ENCODE measurements at regions not wholly inside any gene's neighbourhood (a gene's known extent, or its start where the extent isn't known, plus 50 kb on each side); places are given as distances from the start of the nearest gene placed in this dataset.

GRCh38 chr7:357531-358209, 67.7 kb downstream of the FOXL3 start:
- no peak overlapping the region for H2AFZ ChIP-seq (ENCODE audit: low read depth, low read length)
- no peak overlapping the region for H3K4me2 ChIP-seq (ENCODE audit: insufficient read depth, low read length)
- H3K79me2 ChIP-seq (ENCODE audit: control insufficient read depth, insufficient read depth, low read length) = no peaks in the 10 kb centered on the region
- intact Hi-C loops (cut with micrococcal nuclease) = no loop called here
- dilution Hi-C loops (cut with MboI; ENCODE audit: extremely low pct_ligation_motif_present, low sequenced_read_pairs) = no loop called here
- no peak overlapping the region for H3K4me3 ChIP-seq (replicated peaks in 1 of 3; ENCODE audit: insufficient read depth in 1 of 3, low read depth in 1 of 3, low read length in 3 of 3)
- no peak overlapping the region for H3K27ac ChIP-seq (ENCODE audit: insufficient read depth, low read depth, low read length)
- TF ChIP-seq JUN (IDR thresholded peaks at IDR 0.05; ENCODE audit: borderline replicate concordance, insufficient read depth, insufficient read length, low read depth) (no peak), EZH2 (IDR thresholded peaks at IDR 0.05; ENCODE audit: borderline replicate concordance, low read depth, low read length, severe bottlenecking) (no peak), POLR2AphosphoS5 (IDR thresholded peaks at IDR 0.05; ENCODE audit: insufficient read depth, low read depth, low read length) (no peak), MYC (IDR thresholded peaks at IDR 0.05; ENCODE audit: low read depth, low read length) (no peak), CTCF (IDR thresholded peaks at IDR 0.05; ENCODE audit: extremely low read depth in 1 of 2, insufficient read depth in 1 of 2, low read depth in 1 of 2, low read length in 2 of 2) (no peak), MAX (IDR thresholded peaks at IDR 0.05; ENCODE audit: insufficient read depth, insufficient read length) (no peak), GATA2 (IDR thresholded peaks at IDR 0.05; ENCODE audit: insufficient read depth, insufficient read length, low read depth, low read length) (no peak), FOS (IDR thresholded peaks at IDR 0.05; ENCODE audit: borderline replicate concordance, insufficient read depth, low read length) (no peak), POLR2A (IDR thresholded peaks at IDR 0.05; ENCODE audit: low read depth, low read length) (no peak)
- FAIRE-seq (no peak), DNase-seq (ENCODE audit: low read depth, low spot score) (no peak)
- POLR2A ChIA-PET = no interaction called here
- H3K36me3 ChIP-seq (ENCODE audit: control insufficient read depth in 2 of 2, extremely low read depth in 1 of 2, insufficient read depth in 2 of 2, low read length in 2 of 2) = no peaks in the 10 kb centered on the region
- no peaks in the 10 kb centered on the region for H3K27me3 ChIP-seq (ENCODE audit: control insufficient read depth in 2 of 2, insufficient read depth in 2 of 2, low read length in 2 of 2)
- H3K9ac ChIP-seq (replicated peaks; ENCODE audit: extremely low read depth, insufficient read depth, low read length) = no peak overlapping the region
- peaks cover 21% of the 10 kb centered on the region for H3K4me1 ChIP-seq (ENCODE audit: control insufficient read depth, extremely low read depth, insufficient read depth, low read length)
- no TSS peak for BruUV-seq (replicated peaks)
- H4K20me1 ChIP-seq (replicated peaks; ENCODE audit: control insufficient read depth, extremely low read depth, insufficient read depth, low read length) = no peaks in the 10 kb centered on the region
- H3K9me1 ChIP-seq (replicated peaks; ENCODE audit: control insufficient read depth, extremely low read depth, insufficient read depth, low read length) = no peaks in the 10 kb centered on the region
- CTCF ChIA-PET = interaction anchor here (1.2 to 1.4 kb wide), 2 partner anchors 9 to 24 kb away, joined by 4 to 10 read pairs; no protein-coding TSS in a partner anchor
- no peaks in the 10 kb centered on the region for H3K9me3 ChIP-seq (replicated peaks; ENCODE audit: control insufficient read depth, insufficient read depth, low read length)

Measured in endothelial cell of umbilical vein (primary cell).